Renal pelvis (tissue), 1 donor: ENCODE measurements at regions not wholly inside any gene's neighbourhood (a gene's known extent, or its start where the extent isn't known, plus 50 kb on each side); places are given as distances from the start of the nearest gene placed in this dataset.
"Not testable (repeated sequence)": the region's sequence is repeated elsewhere in the genome, so short reads cannot be mapped to it uniquely, and the experiment has no call there.

Experiments
- DNase-seq: peaks from one replicate; pipeline ENCODE4 v3.0.0-alpha.2; 2013

- no peak for DNase-seq
These were observed 508.6 kb downstream of the ADCYAP1 start for GRCh38 chr18:1413323-1413675.

GRCh38 chr18:1416074-1416473, 511.4 kb downstream of the ADCYAP1 start:
- no peak for DNase-seq

GRCh38 chr18:1421502-1421901, 516.8 kb downstream of the ADCYAP1 start:
- no peak for DNase-seq

- no peak for DNase-seq
These were observed 518.0 kb downstream of the ADCYAP1 start for GRCh38 chr18:1422634-1423033.

GRCh38 chr18:1425679-1426078, 521.0 kb downstream of the ADCYAP1 start:
- DNase-seq, result no peak

- no peak for DNase-seq
These were observed 530.8 kb downstream of the ADCYAP1 start for GRCh38 chr18:1435487-1435886.

GRCh38 chr18:1436199-1436598, 531.5 kb downstream of the ADCYAP1 start:
- no peak for DNase-seq

GRCh38 chr18:1438458-1438910, 533.8 kb downstream of the ADCYAP1 start:
- DNase-seq, result no peak

- DNase-seq, result no peak
These were observed 534.3 kb downstream of the ADCYAP1 start for GRCh38 chr18:1438967-1439366.

- DNase-seq, result not testable (repeated sequence)
These were observed 539.4 kb downstream of the ADCYAP1 start for GRCh38 chr18:1444062-1444461.

- no peak for DNase-seq
These were observed 542.1 kb downstream of the ADCYAP1 start for GRCh38 chr18:1446765-1447164.

GRCh38 chr18:1452821-1453220, 548.1 kb downstream of the ADCYAP1 start:
- no peak for DNase-seq

GRCh38 chr18:1455605-1456004, 550.9 kb downstream of the ADCYAP1 start:
- no peak for DNase-seq

GRCh38 chr18:1458547-1458946, 553.9 kb downstream of the ADCYAP1 start:
- DNase-seq, result no peak

GRCh38 chr18:1463981-1464380, 559.3 kb downstream of the ADCYAP1 start:
- no peak for DNase-seq

GRCh38 chr18:1464444-1465217, 560.0 kb downstream of the ADCYAP1 start:
- no peak for DNase-seq

- no peak for DNase-seq
These were observed 561.4 kb downstream of the ADCYAP1 start for GRCh38 chr18:1466035-1466434.

- no peak for DNase-seq
These were observed 562.8 kb downstream of the ADCYAP1 start for GRCh38 chr18:1467461-1467964.

- DNase-seq, result no peak
These were observed 563.9 kb downstream of the ADCYAP1 start for GRCh38 chr18:1468550-1468949.

GRCh38 chr18:1475867-1476266, 571.2 kb downstream of the ADCYAP1 start:
- DNase-seq, result no peak

- no peak for DNase-seq
These were observed 575.6 kb downstream of the ADCYAP1 start for GRCh38 chr18:1480309-1480708.

- no peak for DNase-seq
These were observed 576.9 kb downstream of the ADCYAP1 start for GRCh38 chr18:1481577-1481976.

GRCh38 chr18:1483385-1483784, 578.7 kb downstream of the ADCYAP1 start:
- DNase-seq, result no peak

- no peak for DNase-seq
These were observed 582.8 kb downstream of the ADCYAP1 start for GRCh38 chr18:1487457-1487856.
